ENCODE measurements at regions not wholly inside any gene's neighbourhood (a gene's known extent, or its start where the extent isn't known, plus 50 kb on each side); places are given as distances from the start of the nearest gene placed in this dataset.

- DNase-seq (ENCODE audit: insufficient read length, low spot score): no peak
- TF ChIP-seq, protein P1, sequence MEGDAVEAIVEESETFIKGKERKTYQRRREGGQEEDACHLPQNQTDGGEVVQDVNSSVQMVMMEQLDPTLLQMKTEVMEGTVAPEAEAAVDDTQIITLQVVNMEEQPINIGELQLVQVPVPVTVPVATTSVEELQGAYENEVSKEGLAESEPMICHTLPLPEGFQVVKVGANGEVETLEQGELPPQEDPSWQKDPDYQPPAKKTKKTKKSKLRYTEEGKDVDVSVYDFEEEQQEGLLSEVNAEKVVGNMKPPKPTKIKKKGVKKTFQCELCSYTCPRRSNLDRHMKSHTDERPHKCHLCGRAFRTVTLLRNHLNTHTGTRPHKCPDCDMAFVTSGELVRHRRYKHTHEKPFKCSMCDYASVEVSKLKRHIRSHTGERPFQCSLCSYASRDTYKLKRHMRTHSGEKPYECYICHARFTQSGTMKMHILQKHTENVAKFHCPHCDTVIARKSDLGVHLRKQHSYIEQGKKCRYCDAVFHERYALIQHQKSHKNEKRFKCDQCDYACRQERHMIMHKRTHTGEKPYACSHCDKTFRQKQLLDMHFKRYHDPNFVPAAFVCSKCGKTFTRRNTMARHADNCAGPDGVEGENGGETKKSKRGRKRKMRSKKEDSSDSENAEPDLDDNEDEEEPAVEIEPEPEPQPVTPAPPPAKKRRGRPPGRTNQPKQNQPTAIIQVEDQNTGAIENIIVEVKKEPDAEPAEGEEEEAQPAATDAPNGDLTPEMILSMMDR (IDR thresholded peaks at IDR 0.05; ENCODE audit: insufficient read depth, missing control alignments): no peak
- FAIRE-seq: no peak
Observed at GRCh38 chr4:59834943-59835342, 1365.2 kb upstream of the ADGRL3 start.

- TF ChIP-seq, protein P1 (IDR thresholded peaks at IDR 0.05; ENCODE audit: insufficient read depth, missing control alignments): no peak
- no peak for DNase-seq (ENCODE audit: insufficient read length, low spot score)
- no peak for FAIRE-seq
Observed at GRCh38 chr4:59837751-59838150, 1362.4 kb upstream of the ADGRL3 start.

DNA sequence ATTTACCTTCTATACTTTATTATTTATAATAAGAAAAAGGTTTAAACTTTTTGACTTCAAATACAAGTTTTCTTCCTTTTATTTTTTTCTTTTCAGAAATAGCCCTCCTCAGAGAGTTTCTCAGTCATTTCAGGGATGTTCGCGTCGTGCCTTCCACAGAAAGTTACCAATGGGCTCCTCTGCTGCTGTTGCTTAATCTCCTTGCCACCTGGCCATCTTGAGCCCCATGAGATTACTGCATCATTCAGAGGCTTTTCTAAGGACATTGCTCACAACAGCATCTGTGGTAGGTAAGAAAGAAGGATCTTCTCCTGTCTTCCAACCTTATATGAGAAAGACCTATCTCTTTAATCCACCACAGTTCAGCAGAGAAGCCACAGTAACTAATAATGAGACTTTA is 1361.9 kb upstream of the ADGRL3 start:
- DNase-seq (ENCODE audit: insufficient read length, low spot score): no peak
- no peak for FAIRE-seq
- TF ChIP-seq, protein P1 (IDR thresholded peaks at IDR 0.05; ENCODE audit: insufficient read depth, missing control alignments): no peak

DNA sequence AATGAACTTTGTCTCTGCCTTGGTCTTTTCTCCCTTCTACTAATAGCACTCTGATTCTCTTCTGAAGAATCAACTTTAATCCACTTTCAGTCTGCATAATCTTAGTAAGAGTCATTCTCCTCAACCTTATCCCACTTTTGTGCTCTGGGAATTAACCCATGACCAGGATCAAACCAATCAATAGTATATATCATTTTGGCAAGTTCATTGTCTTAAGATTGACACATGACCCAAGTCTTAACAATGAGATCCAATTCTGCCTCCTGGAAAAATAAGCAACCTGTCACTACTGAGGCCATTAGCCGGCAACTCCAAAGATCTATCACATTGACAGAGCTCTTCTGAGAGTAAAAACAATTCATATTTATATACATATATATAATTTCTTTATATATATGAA is 1358.4 kb upstream of the ADGRL3 start:
- FAIRE-seq (no peak), DNase-seq (ENCODE audit: insufficient read length, low spot score) (no peak)
- TF ChIP-seq, protein P1 (IDR thresholded peaks at IDR 0.05; ENCODE audit: insufficient read depth, missing control alignments): no peak

DNA sequence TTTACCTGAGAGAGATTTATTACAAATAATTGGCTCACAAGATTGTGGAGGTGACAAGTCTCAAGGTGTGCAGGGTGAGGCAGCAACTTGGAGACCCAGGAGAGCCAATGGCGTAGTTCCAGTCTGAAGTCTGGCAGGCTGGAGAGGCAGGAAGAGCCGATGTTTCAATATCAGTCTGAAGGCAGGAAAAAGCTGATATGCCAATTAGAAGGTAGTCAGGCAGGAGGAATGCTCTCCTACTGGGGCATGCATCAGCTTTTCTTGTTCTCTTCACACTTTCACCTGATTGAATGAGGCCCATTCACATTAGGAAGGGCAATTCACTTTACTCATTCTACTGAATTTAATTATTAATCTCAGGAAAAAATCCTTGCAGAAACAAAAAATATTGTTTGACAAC is 1351.7 kb upstream of the ADGRL3 start:
- DNase-seq (ENCODE audit: insufficient read length, low spot score): no peak
- FAIRE-seq: no peak
- TF ChIP-seq, protein P1 (IDR thresholded peaks at IDR 0.05; ENCODE audit: insufficient read depth, missing control alignments): no peak

GRCh38 chr4:59855630-59856352 is 1344.3 kb upstream of the ADGRL3 start:
- TF ChIP-seq, protein P1 (IDR thresholded peaks at IDR 0.05; ENCODE audit: insufficient read depth, missing control alignments): no peak
- DNase-seq (ENCODE audit: insufficient read length, low spot score) (no peak), FAIRE-seq (no peak)

GRCh38 chr4:59869056-59869455 is 1331.1 kb upstream of the ADGRL3 start:
- DNase-seq (ENCODE audit: insufficient read length, low spot score) (no peak), FAIRE-seq (no peak)
- TF ChIP-seq, protein P1 (IDR thresholded peaks at IDR 0.05; ENCODE audit: insufficient read depth, missing control alignments): no peak
